GM21723 (cell line): ENCODE measurements at regions not wholly inside any gene's neighbourhood (a gene's known extent, or its start where the extent isn't known, plus 50 kb on each side); places are given as distances from the start of the nearest gene placed in this dataset.

Experiments
- ATAC-seq: cut with Tn5 transposase; IDR thresholded peaks from one replicate; pipeline ENCODE4 v1.9.1; 2021; ENCODE audit warnings: mild to moderate bottlenecking, moderate library complexity; ENCODE audit not compliant: unreplicated experiment

DNA sequence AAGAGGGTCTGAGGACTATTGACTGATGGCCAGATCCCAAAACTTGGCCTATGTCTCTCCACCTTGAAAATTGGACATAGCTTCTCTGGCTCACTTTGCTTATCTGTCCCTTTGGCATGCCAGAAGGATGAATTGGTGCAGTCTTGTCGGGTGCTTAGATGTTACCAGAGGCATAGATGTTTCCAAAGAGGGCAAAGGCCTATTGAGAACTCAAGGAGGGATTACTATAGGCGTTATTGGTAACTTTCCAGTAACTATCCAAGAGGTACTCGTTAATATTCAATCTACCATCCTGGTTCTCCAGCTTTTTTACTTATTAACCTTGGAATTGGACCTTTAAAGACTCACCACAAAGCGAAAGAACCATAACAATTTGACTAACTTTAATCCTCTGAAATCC is 368.3 kb upstream of the ESRRG start:
- no peak for ATAC-seq

DNA sequence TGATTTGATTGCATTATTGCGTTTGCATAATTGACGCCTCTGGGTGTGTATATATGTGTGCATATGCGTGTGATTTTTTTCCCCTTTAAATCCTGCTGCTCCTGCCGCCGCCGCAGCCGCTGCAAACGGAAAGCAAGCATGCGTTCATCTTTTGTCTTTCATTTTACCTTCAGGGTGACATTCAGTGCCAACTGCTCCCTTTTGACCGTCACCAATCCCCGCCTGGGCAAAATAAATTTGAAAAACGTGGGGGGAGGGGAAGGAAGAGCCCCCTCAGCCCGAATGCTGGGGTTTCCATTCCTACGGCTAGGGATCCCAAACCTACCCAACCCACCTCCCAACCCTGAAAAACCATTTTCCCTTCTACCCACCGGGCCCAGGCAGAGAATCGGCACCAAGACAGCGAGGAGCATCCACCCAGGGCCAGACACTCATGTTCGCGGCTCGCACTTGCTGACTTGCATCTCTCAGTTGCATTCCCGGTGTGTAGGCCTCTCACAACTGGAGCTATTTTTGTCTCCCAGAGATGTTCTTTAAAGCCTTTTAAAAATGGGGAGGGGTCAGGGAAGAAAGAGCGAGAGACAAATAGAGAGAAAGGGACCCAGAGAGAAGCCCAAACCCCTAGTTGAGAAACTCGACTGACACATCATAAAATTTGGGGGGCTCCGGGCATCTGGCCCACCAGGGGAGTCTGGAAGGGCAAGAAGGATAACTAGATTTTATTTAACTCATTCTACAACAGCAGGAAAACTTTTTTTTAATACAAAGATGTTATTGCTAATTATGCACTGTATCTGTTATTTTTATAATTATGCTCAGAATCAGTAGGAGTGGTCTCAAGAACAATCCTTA is 367.1 kb upstream of the ESRRG start:
- ATAC-seq = no peak

DNA sequence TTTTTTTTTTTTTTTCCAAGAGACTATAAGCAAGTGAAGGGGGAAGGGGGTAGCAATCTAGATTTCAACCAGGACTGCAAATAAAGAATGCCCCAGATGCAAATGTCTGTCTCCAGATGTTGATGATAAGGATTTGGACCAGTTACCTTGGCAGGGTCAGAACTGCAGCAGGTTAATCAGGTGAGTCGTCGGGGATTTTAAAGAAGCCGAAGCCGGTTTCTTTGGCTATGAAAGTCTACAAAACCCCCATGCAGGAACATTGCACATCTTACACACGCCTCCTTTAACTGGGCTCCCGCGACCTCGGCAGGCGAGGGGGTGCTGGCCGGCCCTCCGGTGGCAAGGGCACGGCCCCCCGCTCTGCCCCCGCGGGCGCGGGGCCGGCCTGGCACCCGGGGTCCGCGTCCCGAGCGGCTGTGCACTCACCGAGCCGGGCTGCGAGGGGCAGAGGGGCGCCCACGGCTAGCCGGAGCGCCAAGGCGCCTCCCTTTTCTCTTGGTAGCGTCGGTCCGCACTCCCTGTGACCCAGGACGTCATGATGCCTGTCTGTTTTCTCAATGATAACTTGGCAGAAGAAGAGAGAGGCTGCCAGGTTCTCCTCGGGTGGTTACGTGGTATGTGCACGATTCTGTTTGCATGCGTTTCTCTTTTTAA is 366.3 kb upstream of the ESRRG start:
- ATAC-seq = no peak

DNA sequence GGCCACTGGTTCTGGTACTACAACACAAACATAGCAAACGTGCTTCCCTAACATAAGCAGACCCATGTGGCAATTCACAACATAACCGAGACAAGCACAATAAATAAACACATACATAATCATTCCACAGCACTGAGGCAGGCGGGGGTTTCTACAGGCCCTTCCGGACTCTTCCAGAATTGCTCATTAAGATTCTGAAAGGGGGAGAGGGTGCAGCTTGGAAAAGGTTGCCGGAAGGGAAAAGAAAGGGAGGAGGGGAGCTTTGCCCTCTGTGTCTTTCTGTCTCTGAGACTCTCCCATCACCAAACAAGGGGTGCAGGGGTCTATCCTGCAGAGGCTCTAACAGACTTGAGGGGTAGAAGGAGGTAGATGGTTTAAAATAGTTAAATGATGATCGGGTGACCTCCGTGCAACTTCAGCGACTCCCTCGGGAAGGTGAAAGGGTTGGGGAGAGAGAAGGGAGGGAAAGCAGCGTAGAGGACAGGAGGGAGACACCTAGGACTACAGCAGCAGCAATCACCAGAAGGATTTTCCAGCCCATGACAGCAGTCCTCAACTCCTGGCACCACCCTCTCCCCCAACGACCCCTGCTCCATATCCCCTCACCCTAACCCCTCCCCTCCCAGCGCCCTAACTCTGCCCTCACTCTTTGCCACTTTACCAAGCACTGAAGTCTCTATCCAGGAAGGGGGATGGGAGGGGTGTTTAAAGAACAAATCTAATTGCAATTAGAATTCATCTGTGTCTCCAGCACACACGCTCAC is 365.5 kb upstream of the ESRRG start:
- ATAC-seq = no peak

DNA sequence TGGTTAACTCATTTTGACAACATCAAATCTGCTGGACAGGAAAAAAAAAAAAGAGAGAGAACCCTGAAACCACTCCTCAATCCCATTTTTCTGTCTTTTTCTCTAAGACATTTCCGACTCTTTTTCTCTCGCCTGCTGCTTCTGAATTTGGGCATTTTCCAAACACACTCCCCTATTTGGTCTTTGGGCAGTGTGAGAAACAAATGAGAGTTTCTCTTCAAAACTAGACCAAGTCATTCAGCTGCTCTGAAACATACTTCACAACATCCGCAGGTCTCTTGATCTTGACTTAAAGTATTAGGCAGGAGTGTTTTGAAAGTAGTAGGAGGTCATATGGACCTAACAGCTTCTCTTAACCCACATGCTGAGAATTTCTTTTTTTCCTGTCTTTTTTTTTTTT is 364.8 kb upstream of the ESRRG start:
- no peak for ATAC-seq

DNA sequence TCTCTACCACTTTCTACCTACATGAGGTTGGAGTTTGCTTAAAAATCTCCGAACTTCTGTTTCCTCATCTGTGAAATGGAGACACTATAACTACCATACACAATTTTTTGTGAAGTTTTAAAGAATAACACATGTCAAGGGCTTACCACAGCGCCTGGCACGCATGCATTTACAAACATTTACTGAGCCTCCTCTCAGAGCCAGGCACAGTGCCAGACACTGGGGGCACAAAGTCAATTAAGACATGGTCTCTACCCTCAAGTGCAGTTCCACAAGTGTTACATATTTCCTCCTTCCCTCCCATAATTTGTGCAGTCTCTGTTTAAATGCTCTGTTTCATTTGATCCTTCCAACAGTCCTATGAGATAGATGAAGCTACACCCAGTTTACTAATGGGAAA is 356.4 kb upstream of the ESRRG start:
- ATAC-seq = no peak

DNA sequence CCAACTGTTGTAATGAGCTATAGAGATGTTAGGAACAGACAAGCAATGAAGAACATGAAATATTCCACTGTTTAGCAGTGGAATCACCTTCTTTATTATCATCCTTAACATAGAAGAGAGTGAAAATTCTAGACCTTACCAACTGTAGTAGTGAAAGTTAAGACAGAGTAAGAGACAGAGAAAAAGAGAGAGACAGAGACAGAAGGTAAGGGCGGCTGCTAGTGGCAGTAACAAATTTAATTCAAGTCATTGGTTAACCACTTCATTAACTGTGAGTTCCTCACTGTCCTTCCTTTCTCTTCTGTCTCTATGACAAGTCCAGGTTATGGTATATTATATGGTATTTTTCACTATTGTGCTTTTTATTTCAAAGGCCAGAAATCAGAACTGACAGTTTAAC is 355.7 kb upstream of the ESRRG start:
- no peak for ATAC-seq

DNA sequence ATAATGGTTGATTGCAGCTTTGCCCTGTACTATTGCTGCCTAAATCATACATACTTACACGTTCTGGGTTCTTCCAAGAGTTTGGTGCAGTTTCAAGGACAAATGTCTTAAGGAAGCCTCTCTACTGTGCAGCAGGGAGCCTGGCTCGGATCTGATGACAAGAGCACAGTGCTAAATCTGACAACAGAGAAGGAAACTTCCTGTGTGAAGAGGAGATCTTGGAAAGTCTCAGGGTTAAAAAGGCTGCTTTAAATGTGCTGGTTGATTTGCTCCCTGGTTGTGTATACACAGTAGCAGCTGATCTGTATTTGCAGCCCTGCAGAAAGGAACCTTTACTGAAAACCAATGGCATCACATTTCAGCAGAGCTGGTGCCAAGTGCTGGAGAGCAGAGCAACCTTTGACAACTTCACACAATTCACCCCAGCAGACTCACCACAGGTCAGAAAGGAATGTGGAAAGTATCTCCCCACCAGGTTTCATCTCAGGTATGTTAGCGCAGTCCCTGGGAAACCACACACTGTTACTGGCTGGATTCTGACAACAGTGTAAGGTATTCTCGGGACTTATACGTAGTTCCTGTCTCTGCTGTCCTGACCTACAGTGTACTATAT is 355.0 kb upstream of the ESRRG start:
- ATAC-seq = no peak

DNA sequence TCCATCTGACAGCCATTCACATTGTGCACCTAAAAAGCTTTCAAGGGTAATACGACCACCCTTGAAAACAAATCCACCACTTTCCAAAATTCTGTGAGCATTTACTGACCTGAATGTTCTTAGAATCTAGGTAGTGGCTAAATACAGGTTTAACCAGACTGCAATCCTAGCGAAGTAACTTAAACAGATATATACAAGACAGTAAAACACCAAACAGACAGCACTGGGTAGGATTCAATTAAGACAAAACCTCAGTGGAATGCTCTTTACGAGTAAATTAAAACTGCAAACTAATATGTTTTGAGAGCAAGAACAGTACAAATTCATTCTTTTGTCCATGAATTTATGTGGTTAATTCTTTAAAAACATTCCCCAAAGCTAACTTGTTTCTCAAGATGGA is 354.2 kb upstream of the ESRRG start:
- ATAC-seq = no peak

DNA sequence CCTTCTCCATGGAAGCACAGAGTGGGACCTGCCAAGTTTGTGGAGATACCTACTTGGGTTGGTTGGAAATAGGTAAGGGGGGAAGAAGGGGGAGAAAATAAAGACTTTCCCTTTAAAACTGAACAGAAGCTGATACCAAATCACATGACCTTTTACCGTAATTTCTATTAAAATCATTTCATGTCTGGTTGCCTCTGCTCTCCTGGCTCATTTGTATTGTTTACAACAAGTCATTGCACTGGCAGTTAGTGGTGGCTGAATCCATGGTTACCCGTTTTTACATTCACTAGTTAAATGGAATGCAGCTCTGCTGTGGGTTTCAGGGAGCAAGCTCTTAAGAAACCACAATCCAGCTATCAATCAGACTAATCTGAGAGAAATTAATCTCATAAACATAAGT is 353.7 kb upstream of the ESRRG start:
- ATAC-seq = no peak

DNA sequence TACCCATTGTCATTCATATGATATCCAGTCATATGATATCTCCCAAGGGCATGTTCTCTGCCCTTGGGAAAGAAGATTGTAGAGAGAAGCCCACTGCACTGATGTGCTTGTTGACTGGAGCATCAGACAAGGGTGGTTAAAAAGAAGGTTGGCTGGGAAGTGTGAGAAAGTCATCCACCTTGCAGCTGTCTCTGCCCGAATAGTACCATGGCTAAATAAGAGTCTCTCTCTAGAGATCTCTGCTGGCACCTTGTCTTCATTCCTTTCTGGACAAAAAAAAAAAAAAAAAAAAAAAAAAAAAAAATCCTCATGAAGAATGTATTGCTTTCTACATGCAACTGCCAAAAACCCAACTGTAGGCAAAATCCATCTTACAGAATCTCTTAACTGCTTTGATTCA is 349.7 kb upstream of the ESRRG start:
- no peak for ATAC-seq

DNA sequence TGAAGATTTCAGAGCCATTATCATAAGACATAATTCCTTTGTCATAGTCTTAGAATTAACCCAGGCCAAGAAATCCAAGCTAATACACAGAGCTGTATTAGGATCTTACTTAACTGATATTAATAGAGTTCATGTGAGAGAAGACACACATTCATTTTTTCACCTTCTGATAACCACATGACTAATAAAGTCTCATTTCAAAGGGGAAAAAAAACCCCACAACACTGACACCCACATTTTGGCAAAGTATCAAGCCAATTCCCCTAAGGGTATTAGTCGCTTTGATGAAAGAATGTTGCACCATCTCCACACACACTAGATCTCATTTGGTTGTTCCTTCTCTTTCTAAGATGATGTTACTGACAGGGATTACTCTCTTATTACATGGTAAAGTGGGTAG is 344.4 kb upstream of the ESRRG start:
- no peak for ATAC-seq

DNA sequence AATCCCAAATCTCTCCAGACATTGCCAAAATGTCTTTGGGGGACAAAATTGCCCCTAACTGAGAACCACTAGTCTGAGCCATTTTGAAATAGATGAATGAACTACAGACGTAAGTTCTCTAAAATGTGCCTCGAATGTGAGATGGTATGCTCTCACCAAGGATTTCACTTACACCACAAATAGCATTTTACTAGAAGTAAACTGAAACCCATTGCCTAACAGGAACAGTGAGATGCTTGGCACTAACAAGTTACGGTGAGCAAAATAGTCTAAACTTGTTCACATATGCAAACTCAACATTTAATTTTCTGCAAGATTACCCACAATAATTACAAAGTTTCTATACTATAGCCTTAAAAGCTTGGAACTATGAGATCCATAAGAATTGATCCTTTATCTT is 343.6 kb upstream of the ESRRG start:
- ATAC-seq = no peak

DNA sequence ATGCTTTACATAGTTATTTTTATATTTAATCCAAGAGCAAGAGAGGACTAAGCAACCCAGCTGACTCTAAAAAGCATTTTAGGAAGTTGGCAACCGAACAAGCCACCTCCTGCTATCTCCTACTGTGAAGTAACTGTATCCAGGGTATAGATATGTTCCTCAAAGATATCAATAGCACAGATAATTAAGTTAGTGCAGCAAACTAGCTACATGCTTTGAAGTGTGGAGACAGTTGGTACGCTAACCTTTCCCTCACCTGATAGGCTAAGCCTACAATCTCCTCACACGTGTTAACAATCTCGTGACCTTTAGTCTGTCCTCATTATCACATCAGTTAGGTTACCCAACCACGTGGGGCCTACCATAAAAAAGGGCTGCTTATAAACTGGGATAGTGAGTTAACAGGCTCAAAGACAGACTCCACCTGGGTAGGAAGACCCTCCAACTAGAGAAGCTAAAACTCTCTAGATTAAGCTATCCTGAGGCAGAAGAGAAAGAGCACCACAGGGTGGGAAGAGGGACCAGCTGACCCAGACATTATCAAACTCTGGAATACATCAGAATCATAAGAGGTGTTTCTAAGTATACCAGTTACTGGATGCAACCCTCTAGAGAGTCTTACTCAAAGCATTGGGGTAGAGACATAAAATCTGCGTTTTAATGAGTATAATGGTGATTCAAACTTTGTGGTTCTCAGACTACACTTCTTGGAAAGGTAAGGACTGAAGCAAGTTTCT is 340.1 kb upstream of the ESRRG start:
- no peak for ATAC-seq

DNA sequence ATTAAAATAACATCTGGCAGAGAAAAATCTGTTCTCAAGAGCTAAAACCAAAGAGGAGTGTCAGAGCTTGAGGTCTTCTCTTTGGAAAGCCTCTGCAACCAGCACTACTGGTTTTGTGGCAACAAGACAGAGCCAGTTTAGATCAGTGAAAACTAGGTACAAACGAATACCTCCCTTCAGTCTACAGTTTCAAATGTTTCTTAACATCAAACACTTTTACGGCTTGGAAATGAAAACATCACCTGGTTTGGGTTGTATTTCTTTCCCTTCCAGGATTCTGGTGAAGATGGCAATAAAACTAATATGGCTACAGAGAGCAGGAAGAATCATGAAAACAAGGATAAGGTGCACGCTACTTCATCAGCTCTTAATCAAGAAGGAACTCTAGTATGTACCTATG is 339.4 kb upstream of the ESRRG start:
- no peak for ATAC-seq

DNA sequence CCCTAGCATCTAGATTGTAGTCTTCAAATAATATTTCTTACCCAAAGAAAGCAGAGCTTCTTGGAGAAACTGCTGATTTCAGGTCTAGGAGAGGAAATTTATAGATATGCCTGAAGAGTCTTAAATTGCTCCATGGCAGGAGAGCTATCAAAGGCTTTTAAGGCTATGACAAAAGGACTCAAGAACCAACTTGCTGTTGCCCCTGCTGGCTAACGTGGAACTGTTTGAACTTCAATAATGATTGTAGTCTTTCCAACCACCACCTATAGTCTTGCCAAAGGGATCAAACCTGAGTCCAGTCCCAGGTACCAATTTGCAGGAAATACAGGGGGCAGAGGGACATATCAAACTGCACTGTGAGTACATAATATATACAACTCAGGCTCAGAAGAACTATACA is 336.2 kb upstream of the ESRRG start:
- no peak for ATAC-seq

DNA sequence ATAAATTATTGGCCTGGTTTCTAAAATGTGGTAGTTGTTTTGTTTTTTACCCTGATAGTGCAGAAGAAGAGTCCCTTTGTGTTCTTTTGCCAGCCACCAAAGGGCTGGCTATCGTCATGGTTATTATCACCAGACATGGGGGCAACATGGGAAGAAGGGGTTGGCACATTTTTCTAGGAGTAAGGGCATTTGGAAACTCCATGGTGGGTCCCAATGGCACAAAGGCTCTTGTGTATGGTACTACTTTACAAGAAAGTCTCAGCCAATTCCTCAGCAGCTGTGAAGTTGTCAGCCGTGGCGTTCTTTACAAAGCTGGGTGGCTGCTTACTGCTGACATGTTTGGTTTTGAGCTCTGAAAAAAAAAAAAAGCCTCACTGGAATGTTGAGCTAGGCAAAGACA is 330.4 kb upstream of the ESRRG start:
- ATAC-seq = no peak

DNA sequence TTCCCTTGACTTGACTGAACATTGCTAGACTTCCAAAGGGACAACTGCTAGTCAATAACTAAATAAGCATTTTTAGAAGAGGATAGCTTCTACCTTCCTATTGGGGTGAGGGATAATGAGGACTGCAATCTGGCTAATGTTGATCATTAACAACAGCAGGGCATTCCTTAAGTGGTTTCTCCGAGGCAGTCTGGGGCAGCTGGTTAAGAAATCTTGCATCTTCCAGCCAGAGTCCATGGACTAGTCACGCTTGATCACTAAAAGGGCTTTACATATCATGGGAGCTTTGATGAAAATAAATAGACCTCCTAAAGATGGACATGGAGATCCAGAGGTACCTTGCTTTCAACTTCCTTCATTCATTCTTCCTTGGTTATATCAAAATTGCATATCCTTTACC is 329.4 kb upstream of the ESRRG start:
- ATAC-seq = no peak

DNA sequence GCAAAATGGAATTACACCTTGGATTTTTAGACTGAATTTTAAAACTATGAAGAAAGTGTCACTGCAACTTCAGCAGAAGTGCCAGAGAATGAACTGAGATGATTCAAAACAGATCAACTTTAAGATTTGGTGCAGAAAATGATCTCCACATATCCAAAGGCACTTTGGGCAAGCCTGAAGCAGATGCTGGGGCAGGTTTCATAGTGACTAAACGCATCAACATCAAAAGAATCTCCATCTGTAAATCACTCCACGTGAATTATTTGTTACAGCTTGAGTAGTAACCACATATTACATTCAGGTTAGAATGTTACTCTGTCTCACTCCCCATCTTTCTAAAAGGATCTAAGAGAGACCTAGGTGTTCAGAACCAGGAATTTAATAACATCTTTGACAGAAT is 329.0 kb upstream of the ESRRG start:
- no peak for ATAC-seq

DNA sequence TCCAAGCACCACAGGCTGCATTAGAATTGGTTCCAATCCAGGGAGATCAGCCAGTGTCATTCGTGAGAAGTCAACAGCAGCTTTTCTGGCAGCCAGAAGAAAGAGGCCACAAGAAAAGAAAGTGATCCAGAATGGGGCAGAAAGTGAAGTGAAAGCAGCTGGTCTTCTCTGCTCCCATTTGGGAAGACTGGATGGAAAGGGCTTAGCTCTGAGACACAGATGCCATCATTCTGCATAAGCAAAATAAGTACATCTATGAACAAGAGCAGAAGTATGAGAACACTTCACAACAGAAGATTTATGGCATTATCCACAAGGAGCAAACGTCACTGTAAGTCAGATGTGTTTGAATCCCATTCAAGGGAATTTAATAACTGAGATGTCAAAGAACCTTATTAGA is 326.5 kb upstream of the ESRRG start:
- no peak for ATAC-seq

DNA sequence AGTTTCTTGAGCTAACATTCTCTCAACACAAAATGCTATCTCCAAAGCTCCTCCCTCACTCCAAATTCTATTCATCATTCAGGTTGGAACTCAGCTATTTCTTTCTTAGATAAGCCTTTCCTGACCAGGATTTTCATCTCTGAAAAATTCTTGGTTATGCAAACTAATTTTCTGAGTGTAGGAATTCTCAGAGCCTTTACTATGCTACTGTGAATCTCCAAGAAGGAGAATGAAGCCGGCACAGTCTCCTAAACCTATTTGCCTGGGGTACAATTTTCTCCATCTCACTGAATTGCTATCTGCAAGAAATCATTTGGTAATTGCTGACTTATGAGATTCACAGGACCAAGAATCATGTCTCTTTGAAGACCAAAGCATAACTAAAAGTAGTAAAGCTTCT is 325.9 kb upstream of the ESRRG start:
- no peak for ATAC-seq
